ENCODE measurements at regions not wholly inside any gene's neighbourhood (a gene's known extent, or its start where the extent isn't known, plus 50 kb on each side); places are given as distances from the start of the nearest gene placed in this dataset.

DNA sequence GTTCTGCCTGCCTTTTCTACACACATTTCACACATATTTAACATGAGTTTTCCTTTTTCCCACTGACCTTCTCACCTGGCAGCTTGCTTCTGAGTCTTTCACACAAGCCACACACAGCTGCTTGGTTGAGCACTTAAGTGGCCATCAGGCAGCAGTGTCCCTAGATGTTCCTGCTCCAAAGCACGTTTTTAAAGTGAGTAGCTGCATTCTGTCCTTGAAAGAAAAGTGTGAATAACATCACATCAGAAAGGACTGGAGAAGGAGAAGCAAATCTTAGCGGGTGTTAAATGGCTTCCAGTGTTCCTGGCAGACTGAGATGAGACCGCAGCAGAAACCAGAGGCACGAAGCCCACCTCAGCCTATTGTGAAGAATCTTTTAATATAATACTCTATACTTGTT, 209.2 kb upstream of the IRX4 start:
- TF ChIP-seq EZH2phosphoT487 (conservative IDR thresholded peaks at IDR 0.05; ENCODE audit: low read length) (no peak), CTCF (IDR thresholded peaks at IDR 0.05; ENCODE audit: insufficient read depth, low read length, poor library complexity, severe bottlenecking) (no peak)
